GM19468 (cell line): ENCODE measurements at regions not wholly inside any gene's neighbourhood (a gene's known extent, or its start where the extent isn't known, plus 50 kb on each side); places are given as distances from the start of the nearest gene placed in this dataset.

ENCODE experiments used
- ATAC-seq: cut with Tn5 transposase; IDR thresholded peaks from one replicate; pipeline ENCODE4 v1.9.1; 2021; ENCODE audit warnings: mild to moderate bottlenecking, moderate library complexity, moderate number of reproducible peaks; ENCODE audit not compliant: unreplicated experiment; ENCODE audit errors: extremely low read depth

GRCh38 chr2:67845621-67846369 lies 217.0 kb downstream of the C1D start:
- ATAC-seq: no peak

DNA sequence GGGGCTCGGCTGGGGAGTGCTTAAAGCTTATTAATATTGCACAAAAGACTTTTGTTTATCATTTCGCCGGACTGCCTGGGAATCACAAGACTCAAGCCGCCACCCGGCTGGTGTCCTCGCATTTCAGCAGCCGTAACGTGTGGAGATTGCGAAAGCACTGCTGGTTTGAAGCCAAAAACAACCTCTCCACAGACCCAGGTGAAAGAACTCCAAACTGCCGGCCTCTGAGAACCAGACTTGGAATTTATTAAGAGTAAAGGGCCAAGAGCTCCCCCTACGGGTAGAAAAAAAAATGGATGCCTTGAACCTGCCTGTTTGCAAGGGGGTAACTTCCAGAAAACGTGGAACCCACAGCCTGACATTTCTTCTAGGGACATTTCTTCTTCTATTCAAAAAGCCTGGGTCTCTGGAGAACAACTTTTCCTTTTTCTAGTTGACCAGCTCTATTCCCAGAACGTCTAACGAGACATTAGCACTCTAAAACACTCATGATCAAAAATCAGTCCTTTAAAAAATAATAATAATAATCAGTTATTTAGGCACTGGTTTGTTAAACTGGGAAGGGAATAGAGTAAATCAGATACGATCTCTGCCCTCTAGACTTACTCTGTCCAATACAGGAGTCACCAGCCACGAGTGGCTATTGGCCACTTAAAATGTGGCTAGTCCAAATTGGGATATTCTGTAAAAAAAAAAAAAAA lies 216.3 kb downstream of the C1D start:
- ATAC-seq: no peak

DNA sequence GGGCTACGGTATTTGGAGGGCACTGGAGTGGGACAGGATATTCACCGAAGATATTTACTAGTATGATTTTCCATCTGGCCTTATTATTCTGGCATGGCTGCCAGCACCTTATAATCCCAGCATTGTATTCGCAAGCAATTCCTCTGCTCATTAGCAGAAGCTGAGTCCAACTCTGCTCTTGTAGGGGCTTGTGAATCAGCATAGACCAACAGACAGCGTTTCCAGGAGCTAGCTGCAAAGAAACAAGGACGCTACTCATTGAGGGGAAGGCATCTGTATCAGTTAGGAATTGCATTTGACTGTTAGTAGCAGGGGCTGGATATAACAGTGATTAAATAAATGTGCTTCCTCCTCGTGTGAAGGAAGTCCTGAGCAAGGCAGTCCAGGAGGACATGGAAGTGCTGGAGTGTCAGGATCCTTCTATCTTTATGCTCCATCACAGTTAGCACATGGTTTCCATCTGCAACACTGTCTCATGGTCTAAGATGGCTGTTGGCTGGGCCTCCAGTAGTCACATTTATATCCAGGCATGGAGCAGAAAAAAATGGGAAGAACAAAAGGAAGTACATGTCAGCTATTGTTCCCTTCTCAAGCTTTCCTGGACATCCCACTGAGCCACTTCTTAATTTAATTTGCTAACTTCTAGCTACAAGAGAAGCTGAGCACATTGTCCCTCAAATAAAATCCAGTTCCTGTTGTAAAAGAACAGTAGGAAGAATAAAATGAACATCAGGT lies 214.1 kb downstream of the C1D start:
- ATAC-seq: no peak

DNA sequence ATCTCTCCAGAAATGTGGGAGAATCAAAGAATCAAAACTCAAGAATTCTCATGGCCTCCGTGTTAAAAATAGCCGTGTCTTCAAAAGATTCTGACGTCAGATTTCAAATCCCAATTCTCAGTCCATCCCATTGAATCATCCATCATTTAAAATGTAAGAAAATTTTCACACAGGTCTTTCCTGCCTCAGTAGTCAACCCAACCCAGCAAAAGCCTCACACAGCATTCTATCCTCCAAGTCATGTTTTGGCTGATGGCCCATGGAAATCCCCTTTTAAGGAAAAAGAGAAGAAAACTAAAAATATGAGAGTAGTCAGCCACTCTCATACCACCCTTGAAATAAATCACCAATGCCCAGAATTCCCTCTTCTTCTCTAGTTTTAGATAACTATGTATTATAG lies 211.8 kb downstream of the C1D start:
- no peak for ATAC-seq

- ATAC-seq: no peak
These were observed 210.6 kb downstream of the C1D start for GRCh38 chr2:67851956-67852824.

DNA sequence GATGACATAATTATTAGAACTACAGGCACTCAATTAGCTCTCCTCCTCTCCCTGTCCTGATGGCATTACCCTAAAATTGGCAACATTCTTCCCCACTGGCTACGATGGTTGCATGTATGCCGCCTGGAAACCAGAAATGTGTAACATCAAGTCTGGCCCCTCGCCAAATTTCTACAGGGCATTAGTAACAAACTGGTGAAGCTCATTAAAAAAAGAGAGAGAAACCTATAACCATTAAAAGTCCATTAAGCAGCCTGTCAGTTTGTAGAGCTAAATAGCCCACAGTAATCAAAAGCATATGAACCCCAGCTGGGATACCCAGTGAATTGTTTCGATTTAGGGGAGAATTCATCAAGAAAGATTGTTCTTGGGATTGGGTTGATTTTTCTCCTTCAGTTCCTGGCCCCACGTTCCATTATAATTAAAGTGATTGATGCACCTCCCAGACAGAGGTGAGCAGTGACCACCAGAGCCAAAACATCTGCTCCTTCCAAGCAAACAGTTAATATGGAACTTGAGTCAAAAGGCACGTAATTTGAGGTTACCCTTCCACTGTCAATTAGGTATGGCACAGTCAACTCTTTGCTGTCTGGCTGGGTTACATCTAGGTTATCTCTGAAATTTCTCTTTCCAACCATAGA lies 208.6 kb downstream of the C1D start:
- no peak for ATAC-seq

GRCh38 chr2:67854798-67855197 lies 208.0 kb downstream of the C1D start:
- no peak for ATAC-seq

DNA sequence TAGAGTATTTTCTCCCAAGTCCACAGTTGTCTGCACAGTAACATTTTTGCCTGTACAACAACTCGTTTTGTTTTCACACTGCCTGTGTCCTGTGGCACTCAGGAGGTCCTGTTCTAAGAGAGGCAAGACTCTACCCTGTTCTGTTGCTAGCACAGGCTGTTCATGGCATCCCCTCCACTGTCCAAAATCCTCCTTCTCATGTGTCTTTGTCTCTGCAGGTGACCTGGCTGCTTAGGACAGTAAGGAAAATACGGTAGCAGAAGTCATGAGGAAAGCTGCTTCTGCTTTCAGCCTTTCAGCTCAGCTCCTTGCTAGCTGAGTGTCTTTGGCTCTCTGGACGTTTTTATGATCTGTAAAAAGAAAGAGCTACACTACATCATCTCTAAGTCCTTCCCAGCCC lies 205.9 kb downstream of the C1D start:
- ATAC-seq: no peak

DNA sequence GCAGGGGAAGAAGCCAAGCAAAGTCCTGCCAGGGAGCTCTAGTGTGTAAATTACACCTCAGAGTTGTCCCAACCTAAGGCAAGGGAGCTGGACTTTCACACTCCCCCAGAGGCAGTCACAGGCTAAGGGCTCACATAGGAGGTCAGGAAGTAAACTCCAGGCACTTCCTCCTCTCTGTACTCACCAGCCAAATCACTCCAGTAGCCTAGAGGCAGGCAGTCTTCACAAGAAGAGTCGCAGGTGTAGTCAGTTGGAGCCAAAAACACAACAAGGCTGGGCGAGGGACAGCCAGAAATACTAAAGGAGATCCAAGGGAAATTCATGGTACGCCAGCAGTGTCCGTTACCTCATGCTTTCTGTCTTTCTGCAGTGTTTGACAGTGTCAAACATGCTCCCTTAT lies 205.0 kb downstream of the C1D start:
- ATAC-seq: no peak

DNA sequence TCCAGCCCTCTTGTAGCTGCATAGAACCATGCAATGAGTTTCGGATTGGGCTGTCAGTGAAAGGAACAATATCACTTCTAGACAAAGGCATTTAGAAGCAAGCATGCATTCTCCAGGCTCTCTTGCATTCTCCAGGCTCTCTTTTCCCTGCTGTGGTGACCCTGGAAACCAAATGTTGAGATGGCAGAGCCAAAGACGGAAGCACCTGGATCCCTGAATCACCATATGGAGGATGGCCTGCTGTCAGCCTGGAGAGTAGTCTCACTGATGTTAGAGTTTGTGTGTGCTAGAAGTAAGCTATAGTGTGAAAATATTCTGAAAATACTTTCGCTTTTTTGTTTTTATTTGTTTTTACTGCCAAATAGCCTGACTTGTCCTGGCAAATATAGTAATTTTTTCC lies 203.9 kb downstream of the C1D start:
- ATAC-seq: no peak

DNA sequence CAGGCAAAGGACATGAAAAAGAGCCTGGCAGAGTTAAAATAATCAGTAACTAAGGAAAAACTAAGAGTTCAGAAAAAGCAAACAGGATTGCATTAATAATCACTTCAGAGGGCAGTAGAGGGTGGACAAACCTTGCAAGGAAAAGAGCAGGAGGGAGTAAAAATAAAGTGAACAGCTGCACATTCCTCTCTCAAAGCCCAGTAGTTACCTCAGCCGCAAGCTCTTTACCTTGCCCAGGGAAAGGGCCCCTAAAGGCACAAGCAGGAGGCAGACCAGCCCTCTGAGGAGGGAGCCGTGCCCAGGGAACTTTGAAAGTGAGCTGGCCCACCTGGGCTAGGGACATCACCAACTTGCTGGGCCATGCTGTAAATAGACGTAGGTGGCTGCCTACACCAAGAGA lies 196.9 kb downstream of the C1D start:
- no peak for ATAC-seq

- ATAC-seq: no peak
These were observed 195.1 kb downstream of the C1D start for GRCh38 chr2:67867735-67868134.

DNA sequence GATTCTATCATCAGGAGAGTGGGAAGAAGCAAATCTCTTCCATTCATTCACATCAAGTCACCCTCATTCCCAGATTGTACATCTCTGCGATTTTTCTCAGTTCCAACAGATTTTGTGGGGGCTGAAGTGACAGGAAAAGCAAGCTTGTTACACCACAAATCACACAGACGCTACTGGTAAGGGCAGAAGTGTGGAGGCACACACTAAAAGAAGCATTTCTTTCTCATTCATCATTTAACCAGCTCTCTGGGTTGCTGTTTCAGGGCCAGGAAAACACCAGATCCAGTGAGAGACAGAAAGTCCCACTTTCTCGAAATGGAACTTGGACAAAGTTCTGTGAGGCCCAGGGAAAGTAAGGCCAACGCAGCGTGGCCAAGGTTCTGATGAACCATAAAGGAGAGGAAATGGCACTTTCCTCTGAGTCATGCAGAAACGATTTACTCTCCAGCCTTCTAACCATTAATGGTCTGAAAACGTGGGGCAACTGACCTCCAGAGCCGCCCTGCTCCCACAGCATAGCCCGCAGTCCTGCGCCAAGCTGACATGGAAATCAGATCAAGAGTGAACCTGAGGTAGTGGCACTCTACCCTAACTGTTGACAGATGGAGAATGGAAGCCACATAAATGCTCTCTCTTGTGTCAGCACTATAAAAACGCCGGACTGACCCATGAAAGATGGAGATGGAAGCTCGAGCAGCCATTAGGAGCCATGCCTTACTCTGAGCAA lies 191.0 kb downstream of the C1D start:
- no peak for ATAC-seq

- no peak for ATAC-seq
These were observed 190.3 kb downstream of the C1D start for GRCh38 chr2:67872481-67872880.

GRCh38 chr2:67873916-67874315 lies 188.9 kb downstream of the C1D start:
- no peak for ATAC-seq

GRCh38 chr2:67876176-67876575 lies 186.6 kb downstream of the C1D start:
- ATAC-seq: no peak

DNA sequence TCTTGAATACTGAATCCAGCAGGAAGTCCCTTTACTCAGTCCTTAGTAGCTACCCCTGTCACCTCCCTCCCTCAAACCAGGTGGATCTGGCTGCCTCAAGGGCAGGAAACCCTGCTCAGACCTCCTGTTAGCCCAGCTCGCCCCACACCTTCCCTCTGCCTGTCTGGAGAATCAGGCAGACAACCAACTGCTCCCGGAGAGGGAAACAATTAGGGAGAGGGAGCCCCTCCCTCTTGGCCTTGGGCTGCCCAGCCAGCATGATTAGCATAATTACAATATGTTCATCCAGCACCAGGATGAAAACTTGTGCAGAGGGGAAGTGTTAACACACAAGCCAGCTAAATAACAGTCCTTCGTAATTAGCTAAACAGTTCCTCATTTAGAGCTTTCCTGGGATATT lies 185.5 kb downstream of the C1D start:
- no peak for ATAC-seq

DNA sequence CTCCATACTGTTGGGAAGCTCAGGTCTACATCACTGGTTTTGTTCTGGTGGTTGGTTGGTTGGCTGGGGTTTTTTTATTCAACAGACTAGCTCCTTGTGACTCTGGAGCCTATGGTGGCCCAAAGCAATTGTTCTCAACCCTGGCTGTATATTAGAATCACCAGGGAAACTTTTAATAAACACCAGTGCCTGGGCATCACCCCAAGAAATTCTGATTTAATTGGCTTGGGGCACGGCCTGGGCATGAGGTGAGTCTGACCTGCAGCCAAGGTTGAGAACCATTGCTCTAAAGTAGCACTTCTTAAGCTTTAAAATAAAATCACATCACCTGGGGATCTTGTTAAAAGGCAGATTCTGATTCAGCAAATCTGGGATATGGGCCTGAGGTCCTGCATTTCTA lies 184.1 kb downstream of the C1D start:
- no peak for ATAC-seq

GRCh38 chr2:67879586-67880290 lies 183.1 kb downstream of the C1D start:
- ATAC-seq: no peak
